Embryonic facial prominence (tissue), 1 donor: ENCODE measurements at regions not wholly inside any gene's neighbourhood (a gene's known extent, or its start where the extent isn't known, plus 50 kb on each side); places are given as distances from the start of the nearest gene placed in this dataset.

Experiments used
- DNase-seq: peaks from one replicate; pipeline ENCODE4 v3.0.0-alpha.2; 2016; ENCODE audit errors: extremely low spot score

- no peak for DNase-seq
Observed at GRCh38 chr10:36375107-36375506, 733.0 kb upstream of the FZD8 start.

- no peak for DNase-seq
Observed at GRCh38 chr10:36373424-36374096, 731.5 kb upstream of the FZD8 start.

- DNase-seq = no peak
Observed at GRCh38 chr10:36367362-36367761, 725.3 kb upstream of the FZD8 start.

- DNase-seq = no peak
Observed at GRCh38 chr10:36366843-36367242, 724.7 kb upstream of the FZD8 start.

GRCh38 chr10:36366065-36366464 lies 724.0 kb upstream of the FZD8 start:
- DNase-seq = no peak

GRCh38 chr10:36362257-36362656 lies 720.2 kb upstream of the FZD8 start:
- no peak for DNase-seq

- DNase-seq = no peak
Observed at GRCh38 chr10:36358736-36359135, 716.6 kb upstream of the FZD8 start.

- DNase-seq = no peak
Observed at GRCh38 chr10:36354633-36355032, 712.5 kb upstream of the FZD8 start.

- no peak for DNase-seq
Observed at GRCh38 chr10:36351159-36351558, 709.1 kb upstream of the FZD8 start.

GRCh38 chr10:36349445-36350078 lies 707.5 kb upstream of the FZD8 start:
- DNase-seq = no peak

GRCh38 chr10:36345807-36346206 lies 703.7 kb upstream of the FZD8 start:
- DNase-seq = no peak

- DNase-seq = no peak
Observed at GRCh38 chr10:36345175-36345533, 703.1 kb upstream of the FZD8 start.

- no peak for DNase-seq
Observed at GRCh38 chr10:36344240-36345174, 702.4 kb upstream of the FZD8 start.

- no peak for DNase-seq
Observed at GRCh38 chr10:36342781-36343180, 700.7 kb upstream of the FZD8 start.

GRCh38 chr10:36341471-36341870 lies 699.4 kb upstream of the FZD8 start:
- DNase-seq = no peak

GRCh38 chr10:36336315-36336714 lies 694.2 kb upstream of the FZD8 start:
- no peak for DNase-seq

GRCh38 chr10:36333446-36333845 lies 691.4 kb upstream of the FZD8 start:
- DNase-seq = no peak

GRCh38 chr10:36332926-36333325 lies 690.8 kb upstream of the FZD8 start:
- no peak for DNase-seq

GRCh38 chr10:36331121-36331520 lies 689.0 kb upstream of the FZD8 start:
- DNase-seq = no peak

GRCh38 chr10:36325815-36326214 lies 683.7 kb upstream of the FZD8 start:
- no peak for DNase-seq

GRCh38 chr10:36324831-36325230 lies 682.7 kb upstream of the FZD8 start:
- DNase-seq = no peak

GRCh38 chr10:36313142-36313541 lies 671.0 kb upstream of the FZD8 start:
- no peak for DNase-seq

- DNase-seq = no peak
Observed at GRCh38 chr10:36303896-36304295, 661.8 kb upstream of the FZD8 start.
